ENCODE measurements at regions not wholly inside any gene's neighbourhood (a gene's known extent, or its start where the extent isn't known, plus 50 kb on each side); places are given as distances from the start of the nearest gene placed in this dataset.

GRCh38 chr18:75158465-75159237, 50.3 kb downstream of the PTGR3 start:
- no peak for DNase-seq (ENCODE audit: low read depth, low spot score)
- no peak for TF ChIP-seq CTCF (IDR thresholded peaks at IDR 0.05; ENCODE audit: insufficient read depth, low read length, missing control alignments)
- POLR2A ChIA-PET = no interaction called here
- no peak overlapping the region for H3K4me3 ChIP-seq (ENCODE audit: low read depth, low read length)
- CTCF ChIA-PET = no interaction called here

GRCh38 chr18:75157851-75158250, 51.1 kb downstream of the PTGR3 start:
- DNase-seq (ENCODE audit: low read depth, low spot score) = no peak
- H3K4me3 ChIP-seq (ENCODE audit: low read depth, low read length) = no peak overlapping the region
- no peak for TF ChIP-seq CTCF (IDR thresholded peaks at IDR 0.05; ENCODE audit: insufficient read depth, low read length, missing control alignments)
- POLR2A ChIA-PET = no interaction called here
- CTCF ChIA-PET = no interaction called here

- POLR2A ChIA-PET = no interaction called here
- DNase-seq (ENCODE audit: low read depth, low spot score) = no peak
- CTCF ChIA-PET = no interaction called here
- H3K4me3 ChIP-seq (ENCODE audit: low read depth, low read length) = no peak overlapping the region
- no peak for TF ChIP-seq CTCF (IDR thresholded peaks at IDR 0.05; ENCODE audit: insufficient read depth, low read length, missing control alignments)
Observed at GRCh38 chr18:75157381-75157780, 51.6 kb downstream of the PTGR3 start.

- H3K4me3 ChIP-seq (ENCODE audit: low read depth, low read length) = no peak overlapping the region
- ChIA-PET CTCF (no interaction called here), POLR2A (no interaction called here)
- TF ChIP-seq CTCF (IDR thresholded peaks at IDR 0.05; ENCODE audit: insufficient read depth, low read length, missing control alignments) = no peak
- DNase-seq (ENCODE audit: low read depth, low spot score) = no peak
Observed at GRCh38 chr18:75156831-75157230, 52.1 kb downstream of the PTGR3 start.

GRCh38 chr18:75156139-75156750, 52.7 kb downstream of the PTGR3 start:
- no peak overlapping the region for H3K4me3 ChIP-seq (ENCODE audit: low read depth, low read length)
- ChIA-PET CTCF (no interaction called here), POLR2A (no interaction called here)
- no peak for DNase-seq (ENCODE audit: low read depth, low spot score)
- no peak for TF ChIP-seq CTCF (IDR thresholded peaks at IDR 0.05; ENCODE audit: insufficient read depth, low read length, missing control alignments)

- no peak for TF ChIP-seq CTCF (IDR thresholded peaks at IDR 0.05; ENCODE audit: insufficient read depth, low read length, missing control alignments)
- no peak for DNase-seq (ENCODE audit: low read depth, low spot score)
- ChIA-PET POLR2A (no interaction called here), CTCF (no interaction called here)
- H3K4me3 ChIP-seq (ENCODE audit: low read depth, low read length) = no peak overlapping the region
Observed at GRCh38 chr18:75154997-75155396, 53.9 kb downstream of the PTGR3 start.

Measured in AG04449 (cell line).